Panc1 (cell line): ENCODE measurements at regions not wholly inside any gene's neighbourhood (a gene's known extent, or its start where the extent isn't known, plus 50 kb on each side); places are given as distances from the start of the nearest gene placed in this dataset.

ENCODE experiments used
- POLR2AphosphoS5 ChIP-seq: IDR thresholded peaks from 2 replicates; pipeline ENCODE4 v1.6.1; 2012; ENCODE audit warnings: mild to moderate bottlenecking, low read depth, low read length, moderate library complexity
- TF ChIP-seq, protein P1 (sequence below): fragments of 450-650 bp; IDR thresholded peaks from 2 replicates; pipeline ENCODE4 v1.5.1; 2017; ENCODE audit warnings: mild to moderate bottlenecking

DNA sequence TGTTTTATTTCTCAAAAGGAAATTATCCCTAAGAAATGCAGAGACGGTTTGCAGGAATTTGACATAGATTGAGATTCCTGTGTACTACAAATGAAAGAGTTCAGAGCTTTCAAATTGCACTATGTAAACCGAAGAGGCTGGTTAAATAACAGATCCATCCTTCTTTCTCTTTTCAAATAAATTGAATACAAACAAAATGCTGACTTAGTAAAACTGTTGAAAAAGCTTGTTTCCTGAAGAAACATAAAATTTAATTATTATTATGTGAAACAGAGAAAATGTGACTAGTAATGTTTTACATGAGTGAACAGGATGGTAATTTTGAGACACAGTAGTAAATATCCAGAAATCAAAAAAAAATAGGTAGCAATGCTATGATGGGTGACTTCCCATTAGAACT lies 441.2 kb downstream of the LRRIQ3 start:
- TF ChIP-seq, protein P1, sequence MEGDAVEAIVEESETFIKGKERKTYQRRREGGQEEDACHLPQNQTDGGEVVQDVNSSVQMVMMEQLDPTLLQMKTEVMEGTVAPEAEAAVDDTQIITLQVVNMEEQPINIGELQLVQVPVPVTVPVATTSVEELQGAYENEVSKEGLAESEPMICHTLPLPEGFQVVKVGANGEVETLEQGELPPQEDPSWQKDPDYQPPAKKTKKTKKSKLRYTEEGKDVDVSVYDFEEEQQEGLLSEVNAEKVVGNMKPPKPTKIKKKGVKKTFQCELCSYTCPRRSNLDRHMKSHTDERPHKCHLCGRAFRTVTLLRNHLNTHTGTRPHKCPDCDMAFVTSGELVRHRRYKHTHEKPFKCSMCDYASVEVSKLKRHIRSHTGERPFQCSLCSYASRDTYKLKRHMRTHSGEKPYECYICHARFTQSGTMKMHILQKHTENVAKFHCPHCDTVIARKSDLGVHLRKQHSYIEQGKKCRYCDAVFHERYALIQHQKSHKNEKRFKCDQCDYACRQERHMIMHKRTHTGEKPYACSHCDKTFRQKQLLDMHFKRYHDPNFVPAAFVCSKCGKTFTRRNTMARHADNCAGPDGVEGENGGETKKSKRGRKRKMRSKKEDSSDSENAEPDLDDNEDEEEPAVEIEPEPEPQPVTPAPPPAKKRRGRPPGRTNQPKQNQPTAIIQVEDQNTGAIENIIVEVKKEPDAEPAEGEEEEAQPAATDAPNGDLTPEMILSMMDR, result no peak
- TF ChIP-seq POLR2AphosphoS5, result no peak
